HG03139 (cell line): ENCODE measurements at regions not wholly inside any gene's neighbourhood (a gene's known extent, or its start where the extent isn't known, plus 50 kb on each side); places are given as distances from the start of the nearest gene placed in this dataset.

Experiments
- ATAC-seq: cut with Tn5 transposase; IDR thresholded peaks from one replicate; pipeline ENCODE4 v1.9.1; 2021; ENCODE audit not compliant: unreplicated experiment

DNA sequence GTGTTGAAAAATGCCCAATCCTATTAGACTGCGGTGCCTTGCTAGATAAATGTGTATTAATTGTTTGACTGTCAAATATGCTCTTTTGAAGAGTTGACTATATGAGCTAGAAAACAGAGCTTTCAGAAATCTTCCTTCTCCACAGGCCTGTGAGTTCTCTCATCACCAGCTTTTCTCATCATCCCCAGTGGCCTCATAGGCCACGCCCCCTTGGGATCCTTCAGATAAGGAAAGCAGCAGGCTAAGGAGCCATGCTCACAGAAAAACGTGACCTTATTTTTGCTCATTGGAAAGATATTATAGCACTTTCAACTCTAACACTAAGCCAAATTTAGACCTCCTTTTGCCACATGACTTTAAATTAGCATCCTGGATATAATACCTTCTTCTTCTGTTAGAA is 514.4 kb upstream of the ARRDC4 start:
- no peak for ATAC-seq

DNA sequence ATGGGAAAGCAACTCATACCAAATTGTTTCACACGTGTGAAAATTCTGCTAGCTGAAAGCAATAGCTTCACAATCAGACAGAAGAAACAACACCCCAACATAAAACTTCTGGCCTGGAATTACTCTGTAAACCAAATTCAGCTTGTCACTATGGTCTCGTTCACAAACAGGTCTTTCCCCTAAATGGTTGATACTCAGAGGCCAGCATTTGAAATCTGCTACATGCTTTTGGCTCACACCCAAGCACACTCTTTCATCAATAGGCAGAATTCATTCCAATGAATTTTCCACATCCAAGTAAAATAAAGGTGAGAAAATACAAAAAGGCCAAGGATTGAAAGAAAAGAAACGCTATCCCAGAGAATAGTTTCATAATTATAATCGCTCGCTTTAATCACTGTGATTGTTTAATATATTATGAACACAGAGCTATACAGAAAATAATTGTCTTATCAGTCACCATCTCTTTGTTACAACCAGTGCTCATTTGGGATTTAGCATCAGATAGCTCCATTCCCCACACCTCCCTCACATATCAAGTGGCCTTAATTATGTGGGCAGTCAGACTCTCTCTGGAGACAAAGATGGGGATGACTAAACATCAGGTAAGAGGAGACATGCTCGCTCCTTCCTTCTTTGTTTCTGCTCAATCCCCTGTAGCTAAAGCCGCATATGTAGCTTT is 503.8 kb upstream of the ARRDC4 start:
- ATAC-seq: no peak

DNA sequence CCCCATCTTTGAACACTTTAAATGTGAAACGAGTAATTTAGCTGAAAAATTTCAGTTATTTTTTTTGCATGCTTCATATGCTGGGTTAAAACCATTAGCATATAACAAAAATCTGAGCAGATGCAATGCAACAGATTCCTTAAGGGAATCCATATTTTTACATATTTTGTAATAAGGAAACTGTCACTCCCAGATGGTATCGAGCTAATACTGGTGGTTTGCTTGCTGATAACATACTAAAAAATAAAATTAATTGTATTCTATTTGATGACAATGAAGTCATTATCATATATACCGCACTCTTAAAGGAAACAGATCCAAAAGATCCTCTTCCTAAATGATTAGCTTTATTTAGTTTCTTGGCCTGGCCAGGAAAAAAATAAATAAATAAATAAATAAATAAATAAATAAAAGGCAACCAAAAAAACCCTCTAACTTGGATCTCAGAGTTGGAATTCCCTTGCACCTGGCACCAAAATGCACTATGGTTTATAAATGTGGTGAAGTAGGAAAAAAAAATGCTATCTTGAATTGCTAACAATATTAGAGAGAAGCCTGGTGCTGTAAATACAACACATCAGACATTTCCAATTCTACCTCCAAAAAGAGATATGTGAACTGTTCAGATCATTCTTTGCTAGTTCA is 503.2 kb upstream of the ARRDC4 start:
- ATAC-seq: no peak

DNA sequence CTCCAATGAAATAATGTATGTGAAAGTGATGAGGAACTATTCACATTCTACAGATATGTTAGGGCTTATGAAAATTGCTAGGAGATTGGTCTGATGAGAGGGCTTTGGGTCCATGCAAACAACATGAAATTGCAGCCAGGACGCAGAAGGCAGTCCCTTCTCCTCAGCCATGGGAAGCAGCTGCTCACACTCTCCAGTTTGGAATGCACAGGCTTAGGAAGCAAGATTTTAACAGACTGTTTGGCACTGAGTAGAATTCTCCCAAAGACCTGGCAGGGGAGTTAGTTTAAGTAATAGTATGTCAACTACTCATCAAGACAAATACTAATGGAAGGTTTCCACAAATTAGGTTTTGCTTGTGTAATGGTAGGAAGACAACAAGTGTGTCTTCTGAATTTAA is 500.7 kb upstream of the ARRDC4 start:
- ATAC-seq: no peak

DNA sequence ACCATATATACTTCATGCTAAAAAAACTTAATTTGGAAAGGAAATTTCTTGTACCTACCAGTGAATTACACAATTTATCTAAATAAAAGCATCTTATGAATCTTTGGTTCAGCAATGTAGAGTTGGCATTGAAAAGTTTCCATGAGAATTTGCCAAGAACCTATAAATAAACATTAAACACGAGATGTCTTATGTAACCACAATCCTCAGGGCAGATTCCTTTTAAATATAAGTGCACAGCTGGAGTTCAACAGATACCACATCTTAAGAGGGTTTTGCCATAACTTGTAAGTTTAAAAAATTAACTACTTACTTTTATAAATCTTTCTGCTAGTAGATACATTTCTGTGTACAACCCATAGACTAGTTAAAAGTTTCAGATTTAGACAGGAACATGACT is 499.3 kb upstream of the ARRDC4 start:
- ATAC-seq: no peak

DNA sequence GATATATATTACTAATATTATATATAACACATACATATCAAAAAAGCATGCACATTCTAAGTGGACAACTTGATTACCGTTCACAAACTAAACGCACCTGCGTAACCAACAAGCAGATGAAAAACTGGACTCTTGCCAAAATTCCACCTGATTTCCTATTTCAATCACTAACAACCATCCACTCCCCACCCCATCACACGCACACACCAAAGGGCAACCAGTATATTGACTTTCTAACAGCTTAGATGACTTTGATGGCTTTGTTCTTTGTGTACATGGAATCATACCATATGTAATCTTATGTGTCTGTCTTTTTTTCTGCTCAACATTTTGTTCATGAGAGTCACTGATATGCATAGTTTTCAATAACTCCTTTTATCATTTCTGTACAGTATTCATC is 496.8 kb upstream of the ARRDC4 start:
- ATAC-seq: no peak

DNA sequence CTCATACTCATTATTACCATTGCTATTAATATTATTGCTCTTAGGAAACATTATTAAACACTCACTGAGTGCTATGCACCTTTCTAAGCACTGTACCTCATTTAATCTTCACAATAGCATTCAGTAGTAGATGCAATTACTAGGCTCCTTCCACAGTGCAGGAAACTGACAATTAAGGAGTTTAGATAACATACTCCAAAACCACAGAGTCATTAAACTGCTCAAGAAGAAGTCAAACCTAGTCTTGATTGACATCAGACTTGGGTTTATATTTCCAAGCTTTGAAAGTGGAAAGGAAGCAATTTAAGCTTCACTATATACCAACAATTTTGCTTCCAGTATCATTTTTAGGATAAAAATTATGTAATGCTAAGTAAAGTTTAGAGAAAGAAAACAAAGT is 490.1 kb upstream of the ARRDC4 start:
- ATAC-seq: no peak

DNA sequence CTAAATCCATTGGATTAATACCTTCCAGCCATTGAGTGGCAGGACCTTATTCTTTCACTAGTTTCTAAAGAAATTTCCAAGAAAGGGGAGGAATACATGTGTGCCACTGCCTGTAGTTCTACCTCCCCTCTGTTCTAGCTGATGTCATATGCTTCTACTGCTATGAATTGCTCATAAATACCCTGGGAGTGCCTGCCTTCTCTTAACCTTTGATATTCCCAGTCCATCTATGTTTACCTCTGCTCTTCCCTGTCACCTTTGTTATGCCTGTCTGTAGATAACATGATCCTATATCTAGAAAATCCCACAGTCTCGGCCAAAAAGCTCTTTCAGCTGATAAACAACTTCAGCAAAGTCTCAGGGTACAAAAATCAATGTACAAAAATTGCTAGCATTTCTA is 486.9 kb upstream of the ARRDC4 start:
- ATAC-seq: no peak

DNA sequence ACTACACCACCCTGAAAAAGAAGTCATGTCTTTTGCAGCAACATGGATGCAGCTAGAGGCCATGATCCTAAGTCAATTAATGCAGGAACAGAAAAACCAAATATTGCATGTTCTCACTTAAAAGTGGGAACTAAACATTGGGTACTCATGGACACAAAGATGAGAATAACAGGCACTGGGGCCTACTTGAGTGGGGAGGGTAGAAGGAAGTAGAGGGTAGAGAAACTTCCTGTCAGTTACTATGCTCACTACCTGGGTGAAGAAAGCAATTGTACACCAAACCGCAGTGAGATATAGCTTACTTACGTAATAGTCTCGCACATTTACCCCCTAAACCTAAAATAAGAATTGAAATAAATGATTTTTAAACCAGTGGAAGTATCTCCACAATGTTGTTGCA is 480.5 kb upstream of the ARRDC4 start:
- ATAC-seq: no peak

DNA sequence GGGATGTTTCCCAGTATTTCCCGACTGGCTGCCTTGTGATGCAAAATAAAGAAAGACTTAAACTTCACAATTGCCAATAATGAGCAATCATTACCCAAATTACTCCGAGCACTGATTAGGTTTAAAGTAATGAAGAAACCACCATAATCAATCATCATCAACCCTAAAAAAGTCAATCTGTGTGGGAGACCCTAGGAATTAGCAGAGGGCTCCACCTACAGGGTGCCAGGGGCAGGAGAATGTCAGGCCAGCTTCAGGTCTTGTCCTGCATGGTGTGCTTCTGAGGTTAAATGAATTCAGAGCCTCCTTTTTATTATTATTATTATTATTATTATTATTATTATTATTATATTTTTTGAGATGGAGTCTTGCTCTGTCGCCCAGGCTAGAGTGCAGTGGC is 478.0 kb upstream of the ARRDC4 start:
- ATAC-seq: no peak

DNA sequence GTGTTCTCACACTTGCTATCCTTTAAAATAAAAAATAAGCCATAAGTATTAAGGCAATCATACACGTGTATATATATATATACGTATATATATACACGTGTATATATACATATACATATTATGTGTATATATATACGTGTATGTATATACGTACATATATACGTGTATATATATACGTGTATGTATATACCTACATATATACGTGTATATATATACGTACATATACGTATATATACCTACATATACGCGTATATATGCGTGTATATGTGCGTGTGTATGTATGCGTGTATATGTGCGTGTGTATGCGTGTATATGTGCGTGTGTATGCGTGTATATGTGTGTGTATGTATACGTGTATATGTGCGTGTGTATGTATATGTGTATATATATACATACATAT is 477.3 kb upstream of the ARRDC4 start:
- ATAC-seq: no peak

DNA sequence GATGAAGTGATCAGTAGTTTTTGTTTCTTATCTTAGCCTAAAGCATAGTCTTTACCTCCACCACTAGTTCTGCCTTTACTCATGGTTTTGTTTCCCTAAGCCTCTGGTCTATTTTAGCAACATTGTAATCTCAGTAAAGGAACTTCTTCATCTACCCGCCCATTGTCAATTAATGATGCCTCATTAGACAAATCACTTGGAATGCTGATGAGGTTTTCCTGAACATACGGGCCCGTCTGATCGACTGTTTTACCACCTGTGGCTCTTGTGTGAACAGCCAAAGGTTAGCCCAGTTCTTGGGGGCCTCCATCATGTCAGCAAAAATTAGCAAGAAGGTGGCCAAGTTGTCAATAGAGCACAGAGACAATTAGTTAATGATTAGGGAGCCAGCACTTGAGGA is 470.1 kb upstream of the ARRDC4 start:
- ATAC-seq: no peak

DNA sequence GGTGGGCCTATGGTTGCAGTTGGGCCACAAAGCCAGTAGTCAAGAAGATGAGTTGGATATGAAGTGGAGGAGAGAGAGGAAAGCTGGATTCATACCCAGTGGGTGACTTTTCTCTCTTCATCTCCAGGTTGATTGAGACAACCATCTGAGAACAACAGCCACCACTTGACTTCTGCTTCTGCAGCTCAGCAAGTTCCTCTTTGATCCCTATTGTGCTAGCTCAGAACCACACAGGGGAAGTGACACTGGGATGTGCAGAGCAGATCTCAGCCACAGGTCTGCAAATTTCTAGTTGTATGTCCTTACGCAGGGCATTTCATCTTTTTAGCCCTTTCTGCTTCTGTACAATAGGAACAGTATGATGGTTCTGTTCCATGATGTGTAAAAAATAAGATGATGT is 459.2 kb upstream of the ARRDC4 start:
- no peak for ATAC-seq

DNA sequence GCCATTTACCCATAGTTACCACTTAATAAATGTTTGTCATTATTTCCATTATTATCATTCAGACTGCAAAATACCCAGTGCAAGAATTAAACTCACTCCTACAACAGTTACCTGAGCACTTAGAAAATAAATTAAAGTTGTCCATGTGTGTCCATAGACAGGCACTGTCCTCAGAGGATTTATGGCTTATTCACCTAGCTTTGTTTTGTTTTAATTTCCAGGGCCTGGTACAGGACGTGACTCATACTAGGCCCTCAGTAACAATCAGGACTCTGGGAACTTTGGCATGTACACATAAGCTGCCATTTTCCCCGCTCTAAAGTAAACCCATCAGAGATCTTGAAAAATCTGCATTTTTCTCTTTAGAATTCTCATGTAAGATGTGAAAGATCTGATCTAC is 458.5 kb upstream of the ARRDC4 start:
- ATAC-seq: no peak

DNA sequence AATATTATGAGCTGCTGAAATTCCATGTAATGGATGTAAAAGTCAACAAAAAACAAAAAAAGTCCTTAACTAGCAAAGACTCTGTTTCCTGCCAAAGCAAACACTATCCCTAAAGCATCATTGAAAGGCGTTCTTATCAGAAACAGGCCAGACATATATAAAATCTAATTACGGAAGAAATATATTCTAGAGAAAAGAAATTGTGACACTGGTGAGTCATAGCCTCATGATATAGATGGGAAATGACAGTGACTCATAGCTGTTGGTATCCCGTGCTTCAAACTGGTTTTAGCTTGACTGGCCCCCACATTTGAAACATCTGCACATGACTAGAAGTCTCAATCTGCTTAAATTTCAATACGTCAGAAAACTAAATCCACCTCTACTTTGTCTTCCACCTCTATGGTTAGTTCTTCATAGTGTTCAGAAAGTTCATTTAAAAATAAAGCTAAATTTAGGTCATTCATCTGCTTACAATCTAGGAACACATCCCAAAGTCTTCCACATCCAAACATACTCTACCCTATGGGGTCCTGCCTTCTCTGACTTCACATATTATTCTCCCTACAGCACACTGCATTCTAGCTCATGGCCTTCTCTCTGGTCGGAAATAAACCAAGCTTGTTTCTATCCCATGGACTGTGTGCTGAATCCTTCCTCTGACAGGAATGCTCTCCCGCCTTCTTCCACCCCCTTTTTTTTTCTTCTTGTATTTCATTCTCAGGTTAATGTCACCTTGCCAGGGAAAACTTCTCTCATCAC is 456.3 kb upstream of the ARRDC4 start:
- ATAC-seq: no peak

DNA sequence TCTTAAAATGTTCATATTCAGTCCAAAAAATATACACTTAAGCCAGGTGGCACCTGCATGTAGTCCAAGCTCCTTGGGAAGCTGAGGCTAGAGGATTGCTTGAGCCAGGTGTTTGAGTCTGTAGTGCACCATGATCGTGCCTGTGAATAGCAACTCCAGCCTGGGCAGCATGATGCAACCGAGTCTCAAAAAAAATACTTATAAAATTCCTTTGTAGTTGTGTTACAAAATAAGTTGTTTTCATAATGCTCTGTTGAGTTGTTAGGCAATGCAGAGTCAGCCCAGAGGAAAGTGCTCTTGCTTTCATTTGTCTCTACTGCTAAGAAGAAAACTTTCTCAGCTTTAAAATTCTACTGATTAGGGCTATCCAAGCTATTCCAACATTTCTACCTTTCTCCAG is 442.8 kb upstream of the ARRDC4 start:
- ATAC-seq: no peak

DNA sequence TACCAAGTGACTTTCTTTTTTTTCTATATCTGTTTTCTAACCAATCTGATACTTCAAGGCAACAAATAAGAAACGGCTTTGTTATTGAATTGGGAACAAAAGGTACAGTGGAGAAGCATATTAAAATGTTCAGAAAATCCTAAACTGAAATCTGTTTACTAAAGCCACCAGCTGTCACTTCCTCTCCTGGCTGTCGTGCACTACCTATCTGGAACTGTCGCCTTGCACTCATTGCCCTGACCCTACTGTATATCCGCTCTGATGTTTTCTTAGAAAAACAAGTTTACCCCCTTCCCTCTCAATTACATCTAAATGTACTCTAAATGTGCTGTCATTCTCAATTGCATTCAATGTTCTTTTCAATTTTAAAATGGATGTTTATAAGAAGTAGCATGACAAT is 439.8 kb upstream of the ARRDC4 start:
- ATAC-seq: no peak

DNA sequence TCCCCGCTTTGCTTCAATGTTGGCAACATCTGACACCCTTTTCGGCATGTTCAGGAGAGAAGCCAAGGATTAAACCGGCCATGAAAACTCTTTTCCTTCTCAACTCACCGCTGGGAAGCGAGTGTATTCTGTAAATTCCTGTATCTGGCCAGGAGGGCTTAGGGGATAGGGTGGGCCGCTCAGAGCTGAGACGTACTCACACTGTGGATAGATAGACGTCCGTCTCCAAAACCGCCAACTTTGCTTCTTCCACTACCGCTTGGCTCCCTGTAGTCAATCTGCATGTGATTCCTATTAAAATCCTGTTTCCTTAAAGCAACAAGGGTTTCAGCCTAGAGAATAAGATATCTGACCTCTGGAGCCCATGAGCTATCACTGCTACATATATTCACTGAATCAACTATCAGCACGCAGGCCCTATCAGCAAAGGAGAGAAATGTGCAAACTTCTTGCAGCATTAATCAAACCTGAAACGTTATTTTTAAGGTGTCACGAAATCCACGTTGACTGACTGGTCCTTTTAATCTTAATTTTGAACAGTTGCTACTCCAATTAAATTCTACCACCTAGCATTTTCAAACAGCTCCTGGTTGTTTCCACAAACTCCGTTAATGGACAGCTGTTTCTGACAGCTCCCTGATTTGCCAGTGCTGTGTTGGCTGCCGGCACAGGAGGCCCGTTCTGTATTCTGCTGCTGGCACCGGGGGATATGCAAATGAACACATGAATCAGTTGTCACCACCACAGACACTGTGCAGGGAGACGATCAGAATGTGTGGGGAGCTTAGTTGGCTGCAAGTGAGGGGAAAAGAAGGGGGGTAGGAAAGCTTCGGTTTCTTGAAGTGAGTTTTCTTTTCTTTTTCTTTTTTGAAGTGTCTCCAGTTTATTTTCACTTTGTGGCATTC is 438.9 kb upstream of the ARRDC4 start:
- no peak for ATAC-seq

DNA sequence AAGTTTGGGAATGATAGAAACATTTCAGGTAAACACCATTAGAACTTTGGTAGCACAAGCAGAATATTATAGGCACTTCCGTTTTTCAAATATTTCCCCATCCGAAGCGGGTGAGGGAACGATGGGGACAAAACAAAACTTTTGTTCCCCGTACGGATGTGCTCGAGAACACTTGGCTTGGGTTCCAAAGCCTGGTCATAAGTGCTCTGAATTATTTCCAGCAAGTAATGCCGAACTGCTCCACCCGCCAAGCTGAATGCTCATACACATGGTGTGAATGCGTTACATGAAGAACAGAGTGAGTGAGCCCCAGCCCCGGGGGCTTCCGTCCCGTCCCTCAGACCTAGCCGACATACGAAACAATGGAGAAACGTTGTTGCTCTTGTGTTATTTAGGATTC is 438.2 kb upstream of the ARRDC4 start:
- no peak for ATAC-seq

DNA sequence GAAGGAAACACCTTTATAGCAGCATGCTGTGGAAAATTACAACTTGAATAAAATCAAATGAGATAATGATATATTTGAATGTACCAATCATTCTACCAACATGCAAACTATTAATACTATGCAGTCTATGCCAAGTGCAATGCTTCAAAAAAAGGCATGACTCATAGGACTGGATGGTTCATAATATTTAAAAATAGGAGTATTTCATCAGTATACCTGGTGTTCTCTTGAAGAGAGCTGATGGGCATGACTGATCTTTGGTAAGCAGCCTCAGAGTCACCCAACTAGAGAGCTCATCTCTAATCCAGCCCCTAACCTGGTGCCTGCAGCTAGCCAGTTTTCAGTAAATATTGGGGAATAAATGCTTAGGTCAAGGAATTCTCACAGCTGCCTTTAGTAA is 434.7 kb upstream of the ARRDC4 start:
- ATAC-seq: no peak

DNA sequence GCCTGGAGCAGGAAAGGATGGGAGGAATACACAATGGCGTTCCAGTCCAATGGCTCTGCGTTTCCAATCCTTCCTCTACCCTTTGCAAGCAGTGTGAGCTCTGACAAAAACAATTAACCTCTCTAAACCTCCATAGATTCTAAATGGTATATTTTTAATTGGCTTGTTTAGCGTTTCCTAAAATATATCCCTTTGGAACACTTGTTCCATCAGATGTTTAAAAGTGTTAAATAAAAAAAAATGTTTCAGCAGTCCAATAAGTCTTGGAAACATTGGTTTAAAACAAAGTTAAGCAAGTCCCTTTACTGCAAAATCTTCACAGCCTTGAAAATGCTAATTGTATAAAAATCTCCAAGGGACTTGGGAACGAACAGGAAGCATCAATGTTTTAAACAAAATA is 432.3 kb upstream of the ARRDC4 start:
- no peak for ATAC-seq
